MM.1S (cell line): ENCODE measurements at regions not wholly inside any gene's neighbourhood (a gene's known extent, or its start where the extent isn't known, plus 50 kb on each side); places are given as distances from the start of the nearest gene placed in this dataset.

ENCODE experiments used
- CTCF ChIP-seq: fragments of 300-600 bp; sonication (generic); IDR thresholded peaks from 2 replicates; pipeline ENCODE4 v1.5.1; 2016; ENCODE audit warnings: antibody characterized with exemption, low read length, mixed read lengths
- EZH2 ChIP-seq: fragments of 300-600 bp; sonication (generic); optimal IDR thresholded peaks from 2 replicates; pipeline ENCODE3; 2017; ENCODE audit warnings: low read depth, mild to moderate bottlenecking, antibody characterized with exemption, low read length, mixed read lengths

- TF ChIP-seq CTCF, result no peak
- TF ChIP-seq EZH2, result no peak
Measured at GRCh38 chr12:115400011-115400410, 716.0 kb upstream of the TBX3 start.
